Keratinocyte (primary cell): ENCODE measurements at regions not wholly inside any gene's neighbourhood (a gene's known extent, or its start where the extent isn't known, plus 50 kb on each side); places are given as distances from the start of the nearest gene placed in this dataset.
"Not testable (repeated sequence)": the region's sequence is repeated elsewhere in the genome, so short reads cannot be mapped to it uniquely, and the experiment has no call there.

ENCODE experiments used
- DNase-seq: peaks from one replicate; pipeline ENCODE4 v3.0.0-alpha.2; 2011; ENCODE audit warnings: low read depth, missing footprints, low spot score
- FAIRE-seq: peaks from 2 replicates; lab custom pipeline; 2011; peaks lifted over from hg19 to GRCh38; lab: Jason Lieb, UNC
- H2AFZ ChIP-seq: 2 replicates; pipeline ENCODE4 v1.6.0; 2012; ENCODE audit warnings: low read length, control low read depth, inconsistent platforms; ENCODE audit not compliant: control insufficient read depth
- H3K27ac ChIP-seq: 2 replicates; pipeline ENCODE4 v1.5.1; 2011; ENCODE audit warnings: low read length; ENCODE audit not compliant: control insufficient read depth, insufficient read depth
- H3K27me3 ChIP-seq: 3 replicates; pipeline ENCODE4 v1.6.0; 2011; ENCODE audit warnings: low read length; ENCODE audit not compliant: control insufficient read depth, insufficient read depth; ENCODE audit errors: extremely low read depth
- H3K36me3 ChIP-seq, 2 experiments: 2 replicates in 1 of 2; 3 replicates in 1 of 2; pipeline ENCODE4 v1.5.1; 2011; ENCODE audit warnings: low read length in 2 of 2, mild to moderate bottlenecking in 1 of 2; ENCODE audit not compliant: control insufficient read depth in 2 of 2, insufficient read depth in 2 of 2; ENCODE audit errors: extremely low read depth in 1 of 2
- H3K4me1 ChIP-seq: 3 replicates; pipeline ENCODE4 v1.5.1; 2011; ENCODE audit warnings: low read length; ENCODE audit not compliant: control insufficient read depth, insufficient read depth; ENCODE audit errors: extremely low read depth
- H3K4me2 ChIP-seq: 3 replicates; pipeline ENCODE4 v1.6.0; 2011; ENCODE audit warnings: low read depth, low read length; ENCODE audit not compliant: control insufficient read depth, insufficient read depth; ENCODE audit errors: extremely low read depth
- H3K4me3 ChIP-seq, 3 experiments: fragments of 200-600 bp in 1 of 3; sonication (generic) in 1 of 3; 2 replicates in 2 of 3; 3 replicates in 1 of 3; pipeline ENCODE4 v1.5.1; 2011 to 2016; ENCODE audit warnings: low read length in 3 of 3, mild to moderate bottlenecking in 3 of 3, control low read depth in 2 of 3, inconsistent platforms in 1 of 3, low read depth in 1 of 3, mixed read lengths in 1 of 3, mixed run types in 1 of 3, moderate library complexity in 1 of 3; ENCODE audit not compliant: control insufficient read depth in 2 of 3, insufficient read depth in 2 of 3; ENCODE audit errors: extremely low read depth in 1 of 3
- H3K79me2 ChIP-seq: 2 replicates; pipeline ENCODE4 v1.6.0; 2012; ENCODE audit warnings: low read length; ENCODE audit not compliant: control insufficient read depth, insufficient read depth
- H3K9ac ChIP-seq: 3 replicates; pipeline ENCODE4 v1.6.0; 2011; ENCODE audit warnings: low read length; ENCODE audit not compliant: control insufficient read depth, insufficient read depth; ENCODE audit errors: extremely low read depth
- H3K9me1 ChIP-seq: 3 replicates; pipeline ENCODE4 v1.6.0; 2011; ENCODE audit warnings: low read length; ENCODE audit not compliant: control insufficient read depth, insufficient read depth; ENCODE audit errors: extremely low read depth
- H3K9me3 ChIP-seq: 2 replicates; pipeline ENCODE4 v1.5.1; 2012; ENCODE audit warnings: low read depth, low read length; ENCODE audit not compliant: control insufficient read depth
- H4K20me1 ChIP-seq: 3 replicates; pipeline ENCODE4 v1.6.0; 2011; ENCODE audit warnings: low read length; ENCODE audit not compliant: control insufficient read depth, insufficient read depth; ENCODE audit errors: extremely low read depth
- EZH2 ChIP-seq: IDR thresholded peaks from one replicate; pipeline ENCODE4 v1.6.1; 2012; ENCODE audit warnings: inconsistent platforms, mild to moderate bottlenecking, low read length, moderate library complexity
- dilution Hi-C: fragments of 300-500 bp; cut with MboI; formaldehyde crosslinking; loops from one replicate; pipeline ENCODE4 v1.7.0; 2020; ENCODE audit warnings: low sequenced_read_pairs; ENCODE audit not compliant: extremely low pct_ligation_motif_present
- TF ChIP-seq, protein P1 (sequence below), 3 experiments: IDR thresholded peaks in 1 of 3; conservative IDR thresholded peaks in 1 of 3; optimal IDR thresholded peaks in 1 of 3; 2 replicates in 2 of 3; 3 replicates in 1 of 3; pipeline versions ENCODE3 to v1.5.1; 2011; ENCODE audit warnings: low read length in 3 of 3, mild to moderate bottlenecking in 3 of 3, moderate library complexity in 2 of 3, control low read depth in 1 of 3, inconsistent platforms in 1 of 3; ENCODE audit not compliant: insufficient read depth in 2 of 3; ENCODE audit errors: extremely low read depth in 1 of 3

- no peak overlapping the region for H2AFZ ChIP-seq
- H3K36me3 ChIP-seq = no peaks in the 10 kb centered on the region
- no peaks in the 10 kb centered on the region for H3K9me1 ChIP-seq
- TF ChIP-seq, protein P1, sequence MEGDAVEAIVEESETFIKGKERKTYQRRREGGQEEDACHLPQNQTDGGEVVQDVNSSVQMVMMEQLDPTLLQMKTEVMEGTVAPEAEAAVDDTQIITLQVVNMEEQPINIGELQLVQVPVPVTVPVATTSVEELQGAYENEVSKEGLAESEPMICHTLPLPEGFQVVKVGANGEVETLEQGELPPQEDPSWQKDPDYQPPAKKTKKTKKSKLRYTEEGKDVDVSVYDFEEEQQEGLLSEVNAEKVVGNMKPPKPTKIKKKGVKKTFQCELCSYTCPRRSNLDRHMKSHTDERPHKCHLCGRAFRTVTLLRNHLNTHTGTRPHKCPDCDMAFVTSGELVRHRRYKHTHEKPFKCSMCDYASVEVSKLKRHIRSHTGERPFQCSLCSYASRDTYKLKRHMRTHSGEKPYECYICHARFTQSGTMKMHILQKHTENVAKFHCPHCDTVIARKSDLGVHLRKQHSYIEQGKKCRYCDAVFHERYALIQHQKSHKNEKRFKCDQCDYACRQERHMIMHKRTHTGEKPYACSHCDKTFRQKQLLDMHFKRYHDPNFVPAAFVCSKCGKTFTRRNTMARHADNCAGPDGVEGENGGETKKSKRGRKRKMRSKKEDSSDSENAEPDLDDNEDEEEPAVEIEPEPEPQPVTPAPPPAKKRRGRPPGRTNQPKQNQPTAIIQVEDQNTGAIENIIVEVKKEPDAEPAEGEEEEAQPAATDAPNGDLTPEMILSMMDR (optimal IDR thresholded peaks at IDR 0.05 in 1 of 3, IDR thresholded peaks at IDR 0.05 in 1 of 3, conservative IDR thresholded peaks at IDR 0.05 in 1 of 3; ENCODE audit: extremely low read depth in 1 of 3, insufficient read depth in 2 of 3, low read length in 3 of 3) = no peak
- no peak for TF ChIP-seq EZH2
- no peaks in the 10 kb centered on the region for H3K79me2 ChIP-seq
- H3K4me2 ChIP-seq = no peak overlapping the region
- dilution Hi-C loops = no loop called here
- no peak overlapping the region for H3K9ac ChIP-seq
- no peak overlapping the region for H3K27ac ChIP-seq
- H3K9me3 ChIP-seq = no peaks in the 10 kb centered on the region
- H3K4me3 ChIP-seq = no peak overlapping the region
- DNase-seq = no peak
- FAIRE-seq = no peak
- no peaks in the 10 kb centered on the region for H4K20me1 ChIP-seq
- H3K27me3 ChIP-seq = no peaks in the 10 kb centered on the region
- H3K4me1 ChIP-seq = no peaks in the 10 kb centered on the region
Measured at GRCh38 chr2:21837168-21837960, 713.6 kb downstream of the TDRD15 start.

DNA sequence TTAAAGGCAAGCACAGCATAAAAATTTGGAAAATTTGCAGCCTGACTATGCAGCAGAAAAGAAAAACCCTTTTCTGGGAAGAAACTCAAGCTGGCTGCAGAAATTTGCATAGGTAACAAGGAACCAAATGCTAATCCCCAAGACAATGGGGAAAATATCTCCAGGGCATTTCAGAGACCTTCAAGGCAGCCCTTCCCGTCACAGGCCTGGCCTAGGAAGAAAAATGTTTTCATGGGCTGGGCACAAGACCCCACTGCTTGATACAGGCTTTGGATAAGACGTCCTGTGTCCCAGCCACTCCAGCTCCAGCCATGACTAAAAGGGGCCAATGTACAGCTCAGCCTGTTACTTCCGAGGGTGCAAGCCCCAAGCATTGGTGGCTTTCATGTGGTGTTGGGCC, 717.6 kb downstream of the TDRD15 start:
- H3K27ac ChIP-seq = no peak overlapping the region
- dilution Hi-C loops = no loop called here
- H3K9ac ChIP-seq = no peak overlapping the region
- no peaks in the 10 kb centered on the region for H3K9me1 ChIP-seq
- no peaks in the 10 kb centered on the region for H4K20me1 ChIP-seq
- DNase-seq (no peak), FAIRE-seq (no peak)
- no peak overlapping the region for H3K4me2 ChIP-seq
- H3K4me3 ChIP-seq = no peak overlapping the region
- H3K4me1 ChIP-seq = no peaks in the 10 kb centered on the region
- no peak overlapping the region for H2AFZ ChIP-seq
- TF ChIP-seq, protein P1 (optimal IDR thresholded peaks at IDR 0.05 in 1 of 3, IDR thresholded peaks at IDR 0.05 in 1 of 3, conservative IDR thresholded peaks at IDR 0.05 in 1 of 3; ENCODE audit: extremely low read depth in 1 of 3, insufficient read depth in 2 of 3, low read length in 3 of 3) = no peak
- TF ChIP-seq EZH2 = no peak
- H3K9me3 ChIP-seq = no peaks in the 10 kb centered on the region
- H3K27me3 ChIP-seq = no peaks in the 10 kb centered on the region
- no peaks in the 10 kb centered on the region for H3K36me3 ChIP-seq
- no peaks in the 10 kb centered on the region for H3K79me2 ChIP-seq

GRCh38 chr2:21850367-21850766, 726.6 kb downstream of the TDRD15 start:
- H4K20me1 ChIP-seq, H3K79me2 ChIP-seq, H3K27ac ChIP-seq, H3K27me3 ChIP-seq, H3K9me1 ChIP-seq, H3K9ac ChIP-seq, H3K36me3 ChIP-seq, H3K4me1 ChIP-seq, H3K9me3 ChIP-seq, H2AFZ ChIP-seq, H3K4me2 ChIP-seq, FAIRE-seq, DNase-seq, dilution Hi-C loops, H3K4me3 ChIP-seq: not testable (repeated sequence)
